ENCODE measurements at regions not wholly inside any gene's neighbourhood (a gene's known extent, or its start where the extent isn't known, plus 50 kb on each side); places are given as distances from the start of the nearest gene placed in this dataset.

DNA sequence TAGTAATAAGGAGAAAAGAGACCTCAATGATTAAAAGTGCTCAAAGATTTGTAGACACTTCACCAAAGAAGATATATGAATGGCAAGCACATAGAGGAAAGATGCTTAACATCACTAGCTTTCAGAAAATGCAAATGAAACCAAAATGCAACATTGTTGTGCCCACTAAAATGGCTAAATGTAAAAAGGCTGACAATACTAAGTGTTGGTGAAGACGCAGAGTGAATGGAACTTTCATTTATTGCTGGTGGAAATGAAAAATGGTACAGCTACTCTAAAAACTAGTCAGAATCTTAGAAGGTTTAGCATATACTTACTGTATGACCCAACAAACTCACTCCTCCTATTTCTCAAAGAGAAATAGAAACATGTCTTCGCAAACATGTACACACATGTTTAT, 212.9 kb upstream of the PITRM1 start:
- TF ChIP-seq, protein P1, sequence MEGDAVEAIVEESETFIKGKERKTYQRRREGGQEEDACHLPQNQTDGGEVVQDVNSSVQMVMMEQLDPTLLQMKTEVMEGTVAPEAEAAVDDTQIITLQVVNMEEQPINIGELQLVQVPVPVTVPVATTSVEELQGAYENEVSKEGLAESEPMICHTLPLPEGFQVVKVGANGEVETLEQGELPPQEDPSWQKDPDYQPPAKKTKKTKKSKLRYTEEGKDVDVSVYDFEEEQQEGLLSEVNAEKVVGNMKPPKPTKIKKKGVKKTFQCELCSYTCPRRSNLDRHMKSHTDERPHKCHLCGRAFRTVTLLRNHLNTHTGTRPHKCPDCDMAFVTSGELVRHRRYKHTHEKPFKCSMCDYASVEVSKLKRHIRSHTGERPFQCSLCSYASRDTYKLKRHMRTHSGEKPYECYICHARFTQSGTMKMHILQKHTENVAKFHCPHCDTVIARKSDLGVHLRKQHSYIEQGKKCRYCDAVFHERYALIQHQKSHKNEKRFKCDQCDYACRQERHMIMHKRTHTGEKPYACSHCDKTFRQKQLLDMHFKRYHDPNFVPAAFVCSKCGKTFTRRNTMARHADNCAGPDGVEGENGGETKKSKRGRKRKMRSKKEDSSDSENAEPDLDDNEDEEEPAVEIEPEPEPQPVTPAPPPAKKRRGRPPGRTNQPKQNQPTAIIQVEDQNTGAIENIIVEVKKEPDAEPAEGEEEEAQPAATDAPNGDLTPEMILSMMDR (IDR thresholded peaks at IDR 0.05): no peak
- TF ChIP-seq POLR2A (IDR thresholded peaks at IDR 0.05): no peak

All from right lobe of liver (tissue), 4 donors.